Keratinocyte (primary cell): ENCODE measurements at regions not wholly inside any gene's neighbourhood (a gene's known extent, or its start where the extent isn't known, plus 50 kb on each side); places are given as distances from the start of the nearest gene placed in this dataset.

ENCODE experiments used
- DNase-seq: peaks from one replicate; pipeline ENCODE4 v3.0.0-alpha.2; 2011; ENCODE audit warnings: low read depth, missing footprints, low spot score
- FAIRE-seq: peaks from 2 replicates; lab custom pipeline; 2011; peaks lifted over from hg19 to GRCh38; lab: Jason Lieb, UNC
- H2AFZ ChIP-seq: 2 replicates; pipeline ENCODE4 v1.6.0; 2012; ENCODE audit warnings: low read length, control low read depth, inconsistent platforms; ENCODE audit not compliant: control insufficient read depth
- H3K27ac ChIP-seq: 2 replicates; pipeline ENCODE4 v1.5.1; 2011; ENCODE audit warnings: low read length; ENCODE audit not compliant: control insufficient read depth, insufficient read depth
- H3K27me3 ChIP-seq: 3 replicates; pipeline ENCODE4 v1.6.0; 2011; ENCODE audit warnings: low read length; ENCODE audit not compliant: control insufficient read depth, insufficient read depth; ENCODE audit errors: extremely low read depth
- H3K36me3 ChIP-seq, 2 experiments: 2 replicates in 1 of 2; 3 replicates in 1 of 2; pipeline ENCODE4 v1.5.1; 2011; ENCODE audit warnings: low read length in 2 of 2, mild to moderate bottlenecking in 1 of 2; ENCODE audit not compliant: control insufficient read depth in 2 of 2, insufficient read depth in 2 of 2; ENCODE audit errors: extremely low read depth in 1 of 2
- H3K4me1 ChIP-seq: 3 replicates; pipeline ENCODE4 v1.5.1; 2011; ENCODE audit warnings: low read length; ENCODE audit not compliant: control insufficient read depth, insufficient read depth; ENCODE audit errors: extremely low read depth
- H3K4me2 ChIP-seq: 3 replicates; pipeline ENCODE4 v1.6.0; 2011; ENCODE audit warnings: low read depth, low read length; ENCODE audit not compliant: control insufficient read depth, insufficient read depth; ENCODE audit errors: extremely low read depth
- H3K4me3 ChIP-seq, 3 experiments: fragments of 200-600 bp in 1 of 3; sonication (generic) in 1 of 3; 2 replicates in 2 of 3; 3 replicates in 1 of 3; pipeline ENCODE4 v1.5.1; 2011 to 2016; ENCODE audit warnings: low read length in 3 of 3, mild to moderate bottlenecking in 3 of 3, control low read depth in 2 of 3, inconsistent platforms in 1 of 3, low read depth in 1 of 3, mixed read lengths in 1 of 3, mixed run types in 1 of 3, moderate library complexity in 1 of 3; ENCODE audit not compliant: control insufficient read depth in 2 of 3, insufficient read depth in 2 of 3; ENCODE audit errors: extremely low read depth in 1 of 3
- H3K79me2 ChIP-seq: 2 replicates; pipeline ENCODE4 v1.6.0; 2012; ENCODE audit warnings: low read length; ENCODE audit not compliant: control insufficient read depth, insufficient read depth
- H3K9ac ChIP-seq: 3 replicates; pipeline ENCODE4 v1.6.0; 2011; ENCODE audit warnings: low read length; ENCODE audit not compliant: control insufficient read depth, insufficient read depth; ENCODE audit errors: extremely low read depth
- H3K9me1 ChIP-seq: 3 replicates; pipeline ENCODE4 v1.6.0; 2011; ENCODE audit warnings: low read length; ENCODE audit not compliant: control insufficient read depth, insufficient read depth; ENCODE audit errors: extremely low read depth
- H3K9me3 ChIP-seq: 2 replicates; pipeline ENCODE4 v1.5.1; 2012; ENCODE audit warnings: low read depth, low read length; ENCODE audit not compliant: control insufficient read depth
- H4K20me1 ChIP-seq: 3 replicates; pipeline ENCODE4 v1.6.0; 2011; ENCODE audit warnings: low read length; ENCODE audit not compliant: control insufficient read depth, insufficient read depth; ENCODE audit errors: extremely low read depth
- CTCF ChIP-seq, 3 experiments: IDR thresholded peaks in 1 of 3; conservative IDR thresholded peaks in 1 of 3; optimal IDR thresholded peaks in 1 of 3; 2 replicates in 2 of 3; 3 replicates in 1 of 3; pipeline versions ENCODE3 to v1.5.1; 2011; ENCODE audit warnings: low read length in 3 of 3, mild to moderate bottlenecking in 3 of 3, moderate library complexity in 2 of 3, control low read depth in 1 of 3, inconsistent platforms in 1 of 3; ENCODE audit not compliant: insufficient read depth in 2 of 3; ENCODE audit errors: extremely low read depth in 1 of 3
- EZH2 ChIP-seq: IDR thresholded peaks from one replicate; pipeline ENCODE4 v1.6.1; 2012; ENCODE audit warnings: inconsistent platforms, mild to moderate bottlenecking, low read length, moderate library complexity
- dilution Hi-C: fragments of 300-500 bp; cut with MboI; formaldehyde crosslinking; loops from one replicate; pipeline ENCODE4 v1.7.0; 2020; ENCODE audit warnings: low sequenced_read_pairs; ENCODE audit not compliant: extremely low pct_ligation_motif_present

GRCh38 chr14:42545636-42546035 is 939.0 kb downstream of the LRFN5 start:
- Histone ChIP-seq H3K4me1 (no peaks in the 10 kb centered on the region), H3K79me2 (no peaks in the 10 kb centered on the region), H3K27ac (no peak overlapping the region), H4K20me1 (no peaks in the 10 kb centered on the region), H3K27me3 (no peaks in the 10 kb centered on the region), H3K9me3 (no peaks in the 10 kb centered on the region), H3K9ac (no peak overlapping the region), H3K36me3 (no peaks in the 10 kb centered on the region), H3K9me1 (no peaks in the 10 kb centered on the region), H2AFZ (no peak overlapping the region), H3K4me3 (no peak overlapping the region), H3K4me2 (no peak overlapping the region)
- TF ChIP-seq CTCF (optimal IDR thresholded peaks at IDR 0.05 in 1 of 3, IDR thresholded peaks at IDR 0.05 in 1 of 3, conservative IDR thresholded peaks at IDR 0.05 in 1 of 3; ENCODE audit: extremely low read depth in 1 of 3, insufficient read depth in 2 of 3, low read length in 3 of 3) (no peak), EZH2 (no peak)
- FAIRE-seq: no peak
- DNase-seq: no peak
- dilution Hi-C loops: no loop called here

- dilution Hi-C loops: no loop called here
- H4K20me1 ChIP-seq: no peaks in the 10 kb centered on the region
- no peak overlapping the region for H3K4me3 ChIP-seq
- H3K27me3 ChIP-seq: no peaks in the 10 kb centered on the region
- H3K9me1 ChIP-seq: no peaks in the 10 kb centered on the region
- no peak overlapping the region for H3K27ac ChIP-seq
- no peak overlapping the region for H3K9ac ChIP-seq
- H2AFZ ChIP-seq: no peak overlapping the region
- DNase-seq (no peak), FAIRE-seq (no peak)
- H3K4me2 ChIP-seq: no peak overlapping the region
- no peaks in the 10 kb centered on the region for H3K9me3 ChIP-seq
- H3K4me1 ChIP-seq: no peaks in the 10 kb centered on the region
- no peaks in the 10 kb centered on the region for H3K36me3 ChIP-seq
- H3K79me2 ChIP-seq: no peaks in the 10 kb centered on the region
- TF ChIP-seq EZH2 (no peak), CTCF (optimal IDR thresholded peaks at IDR 0.05 in 1 of 3, IDR thresholded peaks at IDR 0.05 in 1 of 3, conservative IDR thresholded peaks at IDR 0.05 in 1 of 3; ENCODE audit: extremely low read depth in 1 of 3, insufficient read depth in 2 of 3, low read length in 3 of 3) (no peak)
These were observed 934.9 kb downstream of the LRFN5 start for GRCh38 chr14:42541535-42542001.
